ENCODE measurements at regions not wholly inside any gene's neighbourhood (a gene's known extent, or its start where the extent isn't known, plus 50 kb on each side); places are given as distances from the start of the nearest gene placed in this dataset.

DNA sequence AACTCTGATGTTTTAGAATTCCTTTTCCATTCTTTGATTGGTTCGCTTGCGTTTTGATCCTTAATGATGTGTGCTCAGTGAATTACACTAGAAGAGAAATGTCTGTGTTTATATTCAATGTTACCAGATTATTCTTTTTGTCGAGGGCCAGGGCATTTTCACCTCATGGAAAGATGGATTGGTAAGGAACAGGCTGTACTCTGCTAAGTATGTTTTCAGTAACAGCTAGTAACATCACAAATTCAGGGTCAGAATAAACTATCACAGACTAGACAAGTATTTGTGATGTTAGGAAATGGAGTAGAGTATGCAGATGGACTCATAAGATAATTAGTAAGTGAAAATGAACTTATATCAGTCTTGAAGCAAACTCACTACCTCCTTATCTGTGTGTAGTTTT is 235.6 kb downstream of the SOX4 start:
- no peaks in the 10 kb centered on the region for H3K9me3 ChIP-seq
- no peak overlapping the region for H3K4me3 ChIP-seq
- intact Hi-C loops (cut with DNase I; ENCODE audit: low total_unique reads) = no loop called here
- no peaks in the 10 kb centered on the region for H3K27me3 ChIP-seq (replicated peaks in 1 of 7)
- no peaks in the 10 kb centered on the region for H3K4me1 ChIP-seq
- no peak overlapping the region for H3K27ac ChIP-seq
- WGBS, 5 donors = 80 to 94% (median 90%) methylated on average over 3 of the region's 3 CpGs
- TF ChIP-seq POLR2A (IDR thresholded peaks at IDR 0.05) = no peak
- no peak for DNase-seq
- H3K36me3 ChIP-seq = no peaks in the 10 kb centered on the region

DNA sequence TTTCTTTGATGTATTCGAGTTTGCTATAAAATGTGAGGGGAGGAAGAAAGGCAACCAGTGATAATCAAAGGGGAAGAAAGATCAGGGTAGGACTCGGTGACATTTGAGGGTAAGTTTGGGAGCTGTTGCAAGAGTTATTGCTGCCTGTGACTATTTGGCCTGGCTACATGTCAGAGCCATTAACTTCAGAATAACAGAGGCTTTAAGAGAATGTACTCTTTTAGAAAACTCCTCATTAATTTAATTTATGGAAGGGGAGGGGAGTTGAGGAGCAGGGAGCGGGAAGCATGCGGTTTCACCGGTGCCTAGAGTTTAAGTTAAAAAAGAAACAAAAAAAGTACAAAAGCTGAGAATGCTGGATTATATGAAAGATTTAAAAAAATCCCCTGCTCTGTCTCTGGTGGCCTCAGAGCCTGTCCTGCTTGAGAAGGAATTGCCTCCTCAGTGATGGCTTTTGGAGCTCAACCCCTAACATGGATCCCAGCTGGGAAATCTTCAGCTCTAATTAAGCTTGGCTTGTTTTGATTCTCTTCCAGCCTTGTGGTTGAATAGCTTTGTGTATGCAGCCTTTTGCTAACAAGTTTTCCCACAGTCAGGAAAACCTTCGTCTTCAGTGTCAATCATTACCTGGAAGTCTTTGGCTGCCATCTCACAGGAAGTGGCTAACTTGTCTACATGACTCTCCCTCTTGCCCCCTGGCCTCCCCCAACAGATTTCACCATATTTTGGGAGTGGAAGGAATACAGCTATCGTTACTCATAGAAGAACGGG is 238.2 kb downstream of the SOX4 start:
- H3K9me3 ChIP-seq = no peaks in the 10 kb centered on the region
- H3K36me3 ChIP-seq = no peaks in the 10 kb centered on the region
- no peak for TF ChIP-seq POLR2A (IDR thresholded peaks at IDR 0.05)
- TF ChIP-seq, protein P1, sequence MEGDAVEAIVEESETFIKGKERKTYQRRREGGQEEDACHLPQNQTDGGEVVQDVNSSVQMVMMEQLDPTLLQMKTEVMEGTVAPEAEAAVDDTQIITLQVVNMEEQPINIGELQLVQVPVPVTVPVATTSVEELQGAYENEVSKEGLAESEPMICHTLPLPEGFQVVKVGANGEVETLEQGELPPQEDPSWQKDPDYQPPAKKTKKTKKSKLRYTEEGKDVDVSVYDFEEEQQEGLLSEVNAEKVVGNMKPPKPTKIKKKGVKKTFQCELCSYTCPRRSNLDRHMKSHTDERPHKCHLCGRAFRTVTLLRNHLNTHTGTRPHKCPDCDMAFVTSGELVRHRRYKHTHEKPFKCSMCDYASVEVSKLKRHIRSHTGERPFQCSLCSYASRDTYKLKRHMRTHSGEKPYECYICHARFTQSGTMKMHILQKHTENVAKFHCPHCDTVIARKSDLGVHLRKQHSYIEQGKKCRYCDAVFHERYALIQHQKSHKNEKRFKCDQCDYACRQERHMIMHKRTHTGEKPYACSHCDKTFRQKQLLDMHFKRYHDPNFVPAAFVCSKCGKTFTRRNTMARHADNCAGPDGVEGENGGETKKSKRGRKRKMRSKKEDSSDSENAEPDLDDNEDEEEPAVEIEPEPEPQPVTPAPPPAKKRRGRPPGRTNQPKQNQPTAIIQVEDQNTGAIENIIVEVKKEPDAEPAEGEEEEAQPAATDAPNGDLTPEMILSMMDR (IDR thresholded peaks at IDR 0.05 in 8 of 11, conservative IDR thresholded peaks at IDR 0.05 in 3 of 11) = no peak
- no peak for TF ChIP-seq POLR2AphosphoS5 (IDR thresholded peaks at IDR 0.05)
- intact Hi-C loops (cut with DNase I; ENCODE audit: low total_unique reads) = no loop called here
- 38 to 48% (median 41%) methylated on average over 8 of the region's 8 CpGs for WGBS, 5 donors
- H3K4me3 ChIP-seq = no peak overlapping the region
- peak overlapping the region in 2 of 8 donors; percentile 1 to 39 for H3K27ac ChIP-seq
- H3K4me1 ChIP-seq = no peaks in the 10 kb centered on the region
- DNase-seq = no peak
- no peaks in the 10 kb centered on the region for H3K27me3 ChIP-seq (replicated peaks in 1 of 7)

DNA sequence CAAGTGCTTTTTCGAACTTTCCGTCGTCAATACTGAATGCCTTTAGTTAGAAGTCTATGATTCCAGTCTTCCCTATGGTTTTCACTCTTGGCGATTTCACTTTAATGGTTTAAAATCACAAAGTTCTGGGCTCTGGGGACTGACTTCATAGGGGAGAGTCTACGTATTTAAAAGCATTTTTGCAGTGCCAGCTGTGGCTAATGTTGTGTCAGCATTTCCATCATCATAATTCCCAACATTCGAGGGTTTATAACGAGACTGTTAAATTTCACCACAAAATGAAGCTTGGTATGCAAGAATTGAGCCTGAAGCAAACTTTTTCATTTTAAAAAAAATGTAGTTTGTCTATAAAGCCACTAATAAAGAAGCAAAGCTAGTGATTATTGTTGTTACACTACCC is 242.7 kb downstream of the SOX4 start:
- H3K36me3 ChIP-seq = no peaks in the 10 kb centered on the region
- no peaks in the 10 kb centered on the region for H3K27me3 ChIP-seq (replicated peaks in 1 of 7)
- intact Hi-C loops (cut with DNase I; ENCODE audit: low total_unique reads) = no loop called here
- DNase-seq = no peak
- 70 to 87% (median 85%) methylated on average over 7 of the region's 7 CpGs for WGBS, 5 donors
- no peak overlapping the region for H3K4me3 ChIP-seq
- H3K4me1 ChIP-seq = no peaks in the 10 kb centered on the region
- no peak for TF ChIP-seq POLR2AphosphoS5 (IDR thresholded peaks at IDR 0.05)
- TF ChIP-seq, protein P1 (IDR thresholded peaks at IDR 0.05 in 8 of 11, conservative IDR thresholded peaks at IDR 0.05 in 3 of 11) = no peak
- no peak for TF ChIP-seq POLR2A (IDR thresholded peaks at IDR 0.05)
- H3K9me3 ChIP-seq = no peaks in the 10 kb centered on the region
- H3K27ac ChIP-seq = no peak overlapping the region

DNA sequence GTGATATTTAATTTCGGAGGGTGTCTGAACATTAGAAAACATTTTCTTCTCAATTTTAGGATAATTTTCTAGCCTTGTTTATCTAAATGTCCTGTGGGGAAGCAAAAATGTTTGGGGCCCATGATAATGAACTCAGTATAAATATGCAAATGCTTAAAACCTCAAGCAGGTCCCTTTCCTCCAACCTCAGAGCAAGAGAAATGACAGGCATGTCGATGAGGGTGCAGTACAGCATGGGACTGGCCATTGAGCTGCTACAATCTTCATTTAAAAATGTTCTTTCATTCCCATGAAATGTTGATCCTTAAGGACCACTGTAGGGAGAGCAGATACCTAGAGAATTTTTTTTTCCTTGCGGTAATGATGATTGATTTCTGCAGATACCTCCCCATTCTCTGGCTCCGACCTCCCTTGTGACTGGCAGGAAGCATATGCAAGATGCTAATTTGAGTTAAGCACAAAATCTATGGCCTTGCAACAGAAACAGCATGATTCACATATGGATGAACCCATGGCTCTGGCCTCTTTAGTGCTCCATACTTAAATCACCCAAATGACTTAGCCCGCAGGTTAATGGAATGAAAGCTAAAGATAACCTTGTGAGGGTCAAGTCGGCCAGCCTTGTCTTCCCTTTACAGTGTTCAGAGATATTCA is 243.3 kb downstream of the SOX4 start:
- Histone ChIP-seq H3K27ac (no peak overlapping the region), H3K4me3 (no peak overlapping the region), H3K4me1 (no peaks in the 10 kb centered on the region), H3K27me3 (replicated peaks in 1 of 7) (no peaks in the 10 kb centered on the region), H3K9me3 (no peaks in the 10 kb centered on the region), H3K36me3 (no peaks in the 10 kb centered on the region)
- TF ChIP-seq POLR2A (IDR thresholded peaks at IDR 0.05) (no peak), POLR2AphosphoS5 (IDR thresholded peaks at IDR 0.05) (no peak)
- TF ChIP-seq, protein P1 (IDR thresholded peaks at IDR 0.05 in 8 of 11, conservative IDR thresholded peaks at IDR 0.05 in 3 of 11) = no peak
- intact Hi-C loops (cut with DNase I; ENCODE audit: low total_unique reads) = no loop called here
- DNase-seq = no peak
- WGBS, 5 donors = 45 to 58% (median 53%) methylated on average over 6 of the region's 6 CpGs
